ENCODE measurements at regions not wholly inside any gene's neighbourhood (a gene's known extent, or its start where the extent isn't known, plus 50 kb on each side); places are given as distances from the start of the nearest gene placed in this dataset.

DNA sequence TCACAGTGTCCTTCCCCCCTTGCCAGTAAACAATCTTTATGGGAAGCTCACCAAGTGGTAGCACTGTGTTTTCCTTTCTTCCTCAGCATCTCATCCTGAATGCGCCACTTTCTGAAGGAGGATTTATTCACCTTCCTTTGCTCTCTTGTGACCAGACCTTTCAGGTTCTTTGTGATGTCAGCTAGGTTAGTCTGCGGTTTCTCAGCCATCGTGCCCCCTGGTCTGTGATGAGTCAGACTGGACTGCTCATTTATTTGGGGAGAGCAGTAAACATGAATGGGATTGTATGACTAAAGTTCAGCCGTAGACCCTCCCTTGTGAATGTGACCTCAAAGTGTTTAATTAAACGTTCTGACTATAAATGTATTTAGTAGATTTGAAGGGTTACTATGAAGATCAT, 235.1 kb upstream of the CELF2 start:
- H3K36me3 ChIP-seq, result no peaks in the 10 kb centered on the region
- no peaks in the 10 kb centered on the region for H3K27me3 ChIP-seq
- no peak overlapping the region for H3K4me3 ChIP-seq
- H3K9me3 ChIP-seq, result no peaks in the 10 kb centered on the region
- TF ChIP-seq POLR2AphosphoS5 (IDR thresholded peaks at IDR 0.05) (no peak), POLR2A (IDR thresholded peaks at IDR 0.05) (no peak), EP300 (IDR thresholded peaks at IDR 0.05) (no peak)
- TF ChIP-seq, protein P1, sequence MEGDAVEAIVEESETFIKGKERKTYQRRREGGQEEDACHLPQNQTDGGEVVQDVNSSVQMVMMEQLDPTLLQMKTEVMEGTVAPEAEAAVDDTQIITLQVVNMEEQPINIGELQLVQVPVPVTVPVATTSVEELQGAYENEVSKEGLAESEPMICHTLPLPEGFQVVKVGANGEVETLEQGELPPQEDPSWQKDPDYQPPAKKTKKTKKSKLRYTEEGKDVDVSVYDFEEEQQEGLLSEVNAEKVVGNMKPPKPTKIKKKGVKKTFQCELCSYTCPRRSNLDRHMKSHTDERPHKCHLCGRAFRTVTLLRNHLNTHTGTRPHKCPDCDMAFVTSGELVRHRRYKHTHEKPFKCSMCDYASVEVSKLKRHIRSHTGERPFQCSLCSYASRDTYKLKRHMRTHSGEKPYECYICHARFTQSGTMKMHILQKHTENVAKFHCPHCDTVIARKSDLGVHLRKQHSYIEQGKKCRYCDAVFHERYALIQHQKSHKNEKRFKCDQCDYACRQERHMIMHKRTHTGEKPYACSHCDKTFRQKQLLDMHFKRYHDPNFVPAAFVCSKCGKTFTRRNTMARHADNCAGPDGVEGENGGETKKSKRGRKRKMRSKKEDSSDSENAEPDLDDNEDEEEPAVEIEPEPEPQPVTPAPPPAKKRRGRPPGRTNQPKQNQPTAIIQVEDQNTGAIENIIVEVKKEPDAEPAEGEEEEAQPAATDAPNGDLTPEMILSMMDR (IDR thresholded peaks at IDR 0.05), result no peak
- DNase-seq, result no peak
- 80 to 84% methylated on average over 5 of the region's 5 CpGs for WGBS, 2 donors
- no peak overlapping the region for H3K27ac ChIP-seq
- intact Hi-C loops (cut with DNase I), result no loop called here
- no peaks in the 10 kb centered on the region for H3K4me1 ChIP-seq

DNA sequence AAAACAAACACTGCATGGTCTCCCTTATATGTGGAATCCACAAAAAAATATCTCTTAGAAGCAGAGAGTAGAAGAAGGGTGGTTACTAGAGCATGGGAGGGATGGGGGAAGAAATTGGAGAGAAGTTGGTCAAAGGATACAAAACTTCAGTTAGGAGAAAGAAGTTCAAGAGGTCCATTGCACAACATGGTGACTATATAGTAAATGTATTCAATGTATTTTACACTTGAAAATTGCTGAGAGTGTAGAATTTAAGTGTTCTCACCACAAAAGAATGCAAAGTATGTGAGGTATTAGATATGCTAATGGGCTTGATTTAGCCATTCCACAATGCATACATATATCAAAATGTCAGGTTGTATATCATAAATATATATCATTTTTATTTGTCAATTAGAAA, 232.0 kb upstream of the CELF2 start:
- Histone ChIP-seq H3K36me3 (no peaks in the 10 kb centered on the region), H3K9me3 (no peaks in the 10 kb centered on the region), H3K27ac (no peak overlapping the region), H3K4me1 (no peaks in the 10 kb centered on the region), H3K27me3 (no peaks in the 10 kb centered on the region), H3K4me3 (no peak overlapping the region)
- TF ChIP-seq POLR2AphosphoS5 (IDR thresholded peaks at IDR 0.05) (no peak), EP300 (IDR thresholded peaks at IDR 0.05) (no peak), POLR2A (IDR thresholded peaks at IDR 0.05) (no peak)
- TF ChIP-seq, protein P1 (IDR thresholded peaks at IDR 0.05), result no peak
- no peak for DNase-seq
- intact Hi-C loops (cut with DNase I), result no loop called here

DNA sequence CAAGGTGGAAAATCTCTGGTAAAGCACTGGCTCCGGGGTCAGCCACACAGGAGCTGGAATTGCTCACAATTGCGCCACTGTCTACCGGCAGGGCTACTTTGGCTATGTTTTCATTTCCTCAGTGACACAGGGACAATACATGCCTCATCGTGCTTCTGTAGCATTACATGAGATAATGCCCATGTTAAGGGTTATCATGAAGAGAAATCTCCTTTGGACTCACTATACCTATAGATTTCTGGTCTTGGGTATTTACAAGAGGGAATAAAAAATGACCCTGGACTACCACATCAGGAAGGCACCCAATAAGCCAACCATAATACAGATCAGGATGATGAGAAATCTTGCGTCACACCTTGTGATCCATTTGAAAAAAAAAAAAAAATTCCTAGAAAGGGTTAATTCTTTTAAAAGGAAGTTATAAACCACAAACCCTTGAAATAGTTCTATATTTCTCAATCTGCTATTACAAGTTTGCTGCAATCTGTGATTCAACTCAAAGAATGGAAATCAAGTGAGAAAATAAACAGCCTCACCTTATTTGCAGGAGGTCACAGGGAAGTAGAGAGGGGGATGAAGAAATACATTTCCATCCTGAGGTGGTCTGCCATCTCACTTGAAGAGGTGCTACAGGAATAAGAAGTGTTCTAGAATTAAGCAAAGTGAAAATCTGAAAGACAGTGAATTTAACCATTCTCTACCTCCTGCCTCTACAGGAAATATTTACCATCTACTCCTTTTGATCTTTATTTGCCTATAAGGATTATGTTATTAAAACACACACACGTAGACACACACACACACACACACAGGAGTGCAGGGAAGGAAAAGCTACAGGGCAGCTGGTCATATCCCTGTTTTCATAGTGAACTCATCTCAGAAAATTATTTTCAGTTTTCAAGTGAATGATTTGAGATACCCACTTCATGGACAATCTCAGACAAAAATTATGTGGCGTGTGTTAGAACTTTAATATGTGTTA, 231.3 kb upstream of the CELF2 start:
- Histone ChIP-seq H3K27ac (no peak overlapping the region), H3K9me3 (no peaks in the 10 kb centered on the region)
- TF ChIP-seq POLR2AphosphoS5 (IDR thresholded peaks at IDR 0.05) (peak in 1 of 4 donors; percentile 6), POLR2A (IDR thresholded peaks at IDR 0.05) (no peak), EP300 (IDR thresholded peaks at IDR 0.05) (no peak)
- TF ChIP-seq, protein P1 (IDR thresholded peaks at IDR 0.05), result no peak

DNA sequence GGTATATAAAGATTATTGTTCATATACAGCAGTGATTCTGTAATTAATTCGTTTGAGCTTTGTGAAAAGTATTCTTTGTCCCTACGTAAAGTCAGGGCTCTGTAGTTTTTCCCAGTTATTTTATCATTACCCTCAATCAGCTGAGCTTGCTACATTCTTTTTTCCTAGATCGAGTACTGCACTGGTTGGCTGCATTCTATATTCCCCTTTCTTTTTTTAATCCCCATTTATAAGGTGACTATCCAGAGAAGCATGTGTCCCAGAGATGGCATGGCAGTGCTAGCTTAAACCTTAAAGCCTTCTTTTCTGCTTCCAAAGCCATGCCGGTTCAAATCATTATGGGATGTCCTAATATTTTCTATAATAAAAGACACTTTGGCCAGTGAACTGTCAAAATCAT, 230.1 kb upstream of the CELF2 start:
- Histone ChIP-seq H3K27me3 (no peaks in the 10 kb centered on the region), H3K36me3 (no peaks in the 10 kb centered on the region), H3K9me3 (no peaks in the 10 kb centered on the region), H3K4me3 (no peak overlapping the region), H3K4me1 (peaks cover 0 to 8% (median 5%) of the 10 kb centered on the region in 4 donors), H3K27ac (peak overlapping the region in 1 of 4 donors; percentile 36)
- DNase-seq, result no peak
- intact Hi-C loops (cut with DNase I), result no loop called here
- 80% methylated on average over 4 of the region's 4 CpGs for WGBS, 2 donors
- TF ChIP-seq POLR2A (IDR thresholded peaks at IDR 0.05) (no peak), POLR2AphosphoS5 (IDR thresholded peaks at IDR 0.05) (no peak), EP300 (IDR thresholded peaks at IDR 0.05) (no peak)
- TF ChIP-seq, protein P1 (IDR thresholded peaks at IDR 0.05), result no peak

More for the DNA sequence above, 231.3 kb upstream of the CELF2 start:
- Histone ChIP-seq H3K4me1 (no peaks in the 10 kb centered on the region), H3K36me3 (no peaks in the 10 kb centered on the region), H3K27me3 (no peaks in the 10 kb centered on the region), H3K4me3 (no peak overlapping the region)
- WGBS, 2 donors, result 75 to 76% methylated on average over 7 of the region's 7 CpGs
- intact Hi-C loops (cut with DNase I), result no loop called here
- no peak for DNase-seq
